GM12878 (cell line): ENCODE measurements at regions not wholly inside any gene's neighbourhood (a gene's known extent, or its start where the extent isn't known, plus 50 kb on each side); places are given as distances from the start of the nearest gene placed in this dataset.

Source experiments
- CHD1 ChIP-seq: IDR thresholded peaks from 2 replicates; pipeline ENCODE4 v1.6.1; 2012; ENCODE audit warnings: low read depth, low read length, improper control_type of control experiment
- CTCF ChIP-seq, 3 experiments: IDR thresholded peaks in 2 of 3; conservative IDR thresholded peaks in 1 of 3; 2 replicates each; pipeline ENCODE4 v1.5.1; 2011; ENCODE audit warnings: low read depth in 3 of 3, low read length in 3 of 3, mild to moderate bottlenecking in 3 of 3, control low read depth in 2 of 3, moderate library complexity in 2 of 3, inconsistent platforms in 1 of 3, mixed read lengths in 1 of 3; ENCODE audit not compliant: control insufficient read depth in 2 of 3, insufficient read depth in 1 of 3; ENCODE audit errors: extremely low read depth in 1 of 3
- EP300 ChIP-seq, 2 experiments: fragments of 150-350 bp in 1 of 2; IDR thresholded peaks; 2 replicates each; pipeline ENCODE4 v1.6.1; 2011 to 2012; ENCODE audit warnings: low read depth in 2 of 2, low read length in 2 of 2, borderline replicate concordance in 1 of 2, improper control_type of control experiment in 1 of 2, inconsistent platforms in 1 of 2; ENCODE audit not compliant: control insufficient read depth in 1 of 2
- TAF1 ChIP-seq: IDR thresholded peaks from 2 replicates; pipeline ENCODE4 v1.6.1; 2011; ENCODE audit warnings: mild to moderate bottlenecking, low read depth, low read length, borderline replicate concordance
- USF1 ChIP-seq: IDR thresholded peaks from 2 replicates; pipeline ENCODE4 v1.6.1; 2011; ENCODE audit warnings: borderline replicate concordance, low read depth, mild to moderate bottlenecking, moderate library complexity, mixed read lengths, low read length; ENCODE audit not compliant: insufficient read depth; ENCODE audit errors: extremely low read length
- YY1 ChIP-seq: IDR thresholded peaks from 2 replicates; pipeline ENCODE4 v1.6.1; 2011; ENCODE audit warnings: low read depth, mild to moderate bottlenecking, low read length

- TF ChIP-seq EP300 (IDR thresholded peaks at IDR 0.05; ENCODE audit: borderline replicate concordance in 1 of 2, control insufficient read depth in 1 of 2, low read depth in 2 of 2, low read length in 2 of 2) (no peak), TAF1 (no peak), CTCF (IDR thresholded peaks at IDR 0.05 in 2 of 3, conservative IDR thresholded peaks at IDR 0.05 in 1 of 3; ENCODE audit: control insufficient read depth in 2 of 3, extremely low read depth in 1 of 3, insufficient read depth in 1 of 3, low read depth in 3 of 3, low read length in 3 of 3) (no peak), CHD1 (no peak), YY1 (no peak), USF1 (no peak)
These were observed 1962.5 kb downstream of the MRPL39 start for GRCh38 chr21:23644768-23645167.
